Sigmoid colon (tissue), 4 donors: ENCODE measurements at regions not wholly inside any gene's neighbourhood (a gene's known extent, or its start where the extent isn't known, plus 50 kb on each side); places are given as distances from the start of the nearest gene placed in this dataset.

Experiments
- POLR2A ChIP-seq, 2 donors: fragments of 450-650 bp; IDR thresholded peaks; one replicate each; pipeline ENCODE4 v1.6.1; 2016; ENCODE audit warnings: antibody characterized with exemption in 2 of 2, mild to moderate bottlenecking in 2 of 2, moderate library complexity in 2 of 2
- POLR2AphosphoS5 ChIP-seq, 4 donors: sonication (generic); formaldehyde crosslinking; IDR thresholded peaks; one replicate each; pipeline ENCODE4 v1.6.1; 2017; ENCODE audit warnings: antibody characterized with exemption in 4 of 4
- TF ChIP-seq, protein P1 (sequence below), 4 experiments: fragments of 450-650 bp in 3 of 4; fragments of 200-600 bp in 1 of 4; IDR thresholded peaks; one replicate each; pipeline ENCODE4 v1.5.1; 2016 to 2019; ENCODE audit warnings: antibody characterized with exemption in 4 of 4, mild to moderate bottlenecking in 3 of 4, moderate library complexity in 2 of 4

DNA sequence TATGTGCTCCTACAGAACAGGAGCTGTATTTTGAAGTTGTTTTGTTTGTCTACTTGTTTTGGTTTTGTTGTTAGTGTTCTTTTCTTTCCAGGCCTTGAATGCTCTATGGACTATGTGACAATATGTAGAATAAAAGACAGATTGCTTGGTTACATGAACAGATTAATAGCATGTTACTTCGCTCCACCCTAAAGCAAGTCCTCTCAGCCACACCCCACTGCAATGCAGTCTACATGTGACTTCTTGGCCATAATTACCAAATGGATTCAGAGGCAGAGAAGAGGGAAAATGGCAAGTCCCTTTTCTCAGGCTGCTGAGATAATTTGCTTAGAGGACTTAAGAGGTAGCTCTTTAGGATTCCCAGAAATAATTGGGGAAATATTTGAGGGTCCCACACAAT, 123.2 kb upstream of the CYP1B1 start:
- TF ChIP-seq, protein P1, sequence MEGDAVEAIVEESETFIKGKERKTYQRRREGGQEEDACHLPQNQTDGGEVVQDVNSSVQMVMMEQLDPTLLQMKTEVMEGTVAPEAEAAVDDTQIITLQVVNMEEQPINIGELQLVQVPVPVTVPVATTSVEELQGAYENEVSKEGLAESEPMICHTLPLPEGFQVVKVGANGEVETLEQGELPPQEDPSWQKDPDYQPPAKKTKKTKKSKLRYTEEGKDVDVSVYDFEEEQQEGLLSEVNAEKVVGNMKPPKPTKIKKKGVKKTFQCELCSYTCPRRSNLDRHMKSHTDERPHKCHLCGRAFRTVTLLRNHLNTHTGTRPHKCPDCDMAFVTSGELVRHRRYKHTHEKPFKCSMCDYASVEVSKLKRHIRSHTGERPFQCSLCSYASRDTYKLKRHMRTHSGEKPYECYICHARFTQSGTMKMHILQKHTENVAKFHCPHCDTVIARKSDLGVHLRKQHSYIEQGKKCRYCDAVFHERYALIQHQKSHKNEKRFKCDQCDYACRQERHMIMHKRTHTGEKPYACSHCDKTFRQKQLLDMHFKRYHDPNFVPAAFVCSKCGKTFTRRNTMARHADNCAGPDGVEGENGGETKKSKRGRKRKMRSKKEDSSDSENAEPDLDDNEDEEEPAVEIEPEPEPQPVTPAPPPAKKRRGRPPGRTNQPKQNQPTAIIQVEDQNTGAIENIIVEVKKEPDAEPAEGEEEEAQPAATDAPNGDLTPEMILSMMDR (IDR thresholded peaks at IDR 0.05): no peak
- TF ChIP-seq POLR2AphosphoS5 (IDR thresholded peaks at IDR 0.05): no peak
- no peak for TF ChIP-seq POLR2A (IDR thresholded peaks at IDR 0.05)
